HG03378 (cell line): ENCODE measurements at regions not wholly inside any gene's neighbourhood (a gene's known extent, or its start where the extent isn't known, plus 50 kb on each side); places are given as distances from the start of the nearest gene placed in this dataset.
"Not testable (repeated sequence)": the region's sequence is repeated elsewhere in the genome, so short reads cannot be mapped to it uniquely, and the experiment has no call there.

Experiments used
- ATAC-seq: cut with Tn5 transposase; IDR thresholded peaks from one replicate; pipeline ENCODE4 v1.9.1; 2021; ENCODE audit warnings: mild to moderate bottlenecking, moderate library complexity; ENCODE audit not compliant: unreplicated experiment

DNA sequence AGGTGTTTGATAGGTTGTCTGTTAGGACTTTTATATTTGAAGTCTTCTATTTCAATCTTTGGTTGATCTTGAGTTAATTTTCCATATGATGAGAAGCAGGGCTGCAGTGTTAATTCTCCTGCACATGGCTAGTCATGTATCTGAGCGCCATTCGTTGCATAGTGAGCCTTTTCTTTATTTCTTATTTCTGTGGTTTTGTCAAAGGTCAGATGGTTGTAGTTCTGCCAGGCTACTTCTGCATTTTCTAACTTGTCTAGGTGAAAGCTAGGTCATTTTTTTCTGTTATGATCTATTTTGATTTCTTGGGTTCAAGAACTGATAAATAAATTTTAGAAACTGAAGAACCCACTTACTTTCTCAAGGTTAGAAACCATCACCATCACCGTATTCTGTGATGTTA lies 56.7 kb downstream of the CCDC74A start:
- peak; percentile 32 for ATAC-seq

DNA sequence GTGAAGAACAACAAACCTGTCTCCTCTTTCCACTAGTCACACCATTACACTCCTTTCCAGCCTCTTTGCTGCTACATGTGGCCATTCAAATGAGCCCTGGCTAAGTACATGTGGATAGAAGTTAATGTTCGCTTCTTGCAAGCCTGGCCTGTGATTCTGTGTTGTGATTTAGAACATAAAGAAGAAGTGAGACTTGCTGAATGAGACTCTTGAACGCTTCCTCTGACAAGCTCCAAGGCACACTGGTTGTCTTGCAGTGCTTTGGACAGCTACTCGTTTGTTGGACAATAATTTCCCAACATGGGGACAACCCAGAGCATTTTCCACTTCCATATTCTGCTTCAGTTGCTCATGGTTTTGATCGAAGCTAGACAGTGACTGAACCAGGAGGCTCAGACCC lies 57.3 kb downstream of the CCDC74A start:
- ATAC-seq = peak; percentile 55

DNA sequence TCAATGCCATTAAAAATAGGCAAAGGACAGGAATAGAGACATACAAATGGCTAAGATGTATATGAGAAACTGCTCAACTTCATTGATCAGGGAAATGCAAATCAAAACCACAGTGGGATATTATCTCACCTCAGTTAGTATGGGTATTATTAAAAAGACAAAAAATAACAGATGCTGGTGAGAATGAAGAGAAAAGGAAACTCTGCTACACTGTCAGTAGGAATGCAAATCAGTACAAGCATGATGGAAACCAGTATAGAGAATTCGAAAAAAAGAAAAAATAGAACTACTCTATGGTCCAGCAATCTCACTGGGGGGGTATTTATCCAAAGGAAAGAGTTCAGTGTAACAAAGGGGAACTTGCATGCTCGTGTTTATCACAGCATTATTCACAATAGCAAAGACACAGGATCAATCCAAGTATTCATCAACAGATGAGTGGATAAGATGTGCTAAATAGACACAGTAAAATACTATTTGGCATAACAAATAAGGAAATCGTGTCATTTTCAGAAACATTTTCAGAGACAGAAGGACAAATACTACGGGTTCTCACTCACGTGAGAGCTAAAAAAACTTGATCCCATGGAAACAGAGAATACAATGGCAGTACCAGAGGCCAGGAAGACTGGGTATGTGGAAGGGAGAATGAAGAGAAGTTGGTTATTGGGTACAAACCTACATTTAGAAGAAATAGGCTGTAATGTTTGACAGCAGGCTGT lies 60.6 kb downstream of the CCDC74A start:
- peak; percentile 72 for ATAC-seq

DNA sequence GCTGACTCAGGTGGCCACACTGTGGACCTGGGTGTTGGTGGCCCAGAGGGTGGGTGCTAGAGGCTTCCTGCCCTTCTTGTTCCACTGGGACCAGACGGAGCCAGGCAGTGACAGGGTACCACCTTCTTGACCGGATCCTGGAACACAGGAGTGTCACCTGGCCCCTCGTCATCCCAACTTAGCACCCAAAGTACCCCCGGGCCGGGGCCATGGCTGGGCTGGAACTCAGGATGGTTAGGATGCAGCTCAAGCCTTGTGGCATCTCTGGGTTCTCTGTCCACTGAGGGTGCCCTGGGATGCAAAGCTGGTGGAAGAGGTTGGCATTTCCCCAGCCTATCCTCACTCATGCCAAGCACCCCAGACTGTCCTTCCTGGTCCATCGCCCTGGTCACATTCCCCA lies 61.4 kb downstream of the CCDC74A start:
- not testable (repeated sequence) for ATAC-seq

DNA sequence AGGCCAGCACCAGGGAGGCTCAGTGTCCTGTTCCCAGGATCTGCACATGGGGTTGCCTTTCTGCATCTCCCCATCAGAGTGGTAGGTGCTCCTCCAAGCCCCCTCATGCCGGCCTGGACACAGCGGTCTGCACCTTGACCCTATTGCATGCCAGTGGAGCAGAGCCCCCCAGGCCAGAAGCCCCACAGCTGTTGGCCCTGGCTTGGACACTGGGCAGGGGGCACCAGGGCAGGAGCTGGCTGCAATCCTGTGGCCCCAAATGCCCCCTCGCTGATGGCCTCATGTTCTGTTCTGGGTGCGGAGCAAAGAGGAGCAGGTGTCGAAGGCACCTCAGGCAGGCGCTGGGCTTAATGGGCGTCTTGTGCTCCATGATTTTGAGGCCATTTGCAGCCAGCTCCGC lies 62.7 kb downstream of the CCDC74A start:
- no peak for ATAC-seq

DNA sequence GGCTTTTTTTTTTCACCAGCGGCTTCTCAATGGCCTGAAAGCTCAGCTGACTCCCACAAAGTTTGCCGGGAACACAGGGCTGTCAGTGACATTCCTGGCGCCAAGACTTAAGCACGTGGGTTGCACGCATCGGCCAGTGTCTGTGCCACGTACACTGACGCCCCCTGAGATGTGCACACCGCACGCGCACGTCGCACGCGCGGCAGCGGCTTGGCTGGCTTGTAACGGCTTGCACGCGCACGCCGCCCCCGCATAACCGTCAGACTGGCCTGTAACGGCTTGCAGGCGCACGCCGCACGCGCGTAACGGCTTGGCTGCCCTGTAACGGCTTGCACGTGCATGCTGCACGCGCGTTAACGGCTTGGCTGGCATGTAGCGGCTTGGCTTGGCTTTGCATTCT lies 63.2 kb downstream of the CCDC74A start:
- no peak for ATAC-seq

DNA sequence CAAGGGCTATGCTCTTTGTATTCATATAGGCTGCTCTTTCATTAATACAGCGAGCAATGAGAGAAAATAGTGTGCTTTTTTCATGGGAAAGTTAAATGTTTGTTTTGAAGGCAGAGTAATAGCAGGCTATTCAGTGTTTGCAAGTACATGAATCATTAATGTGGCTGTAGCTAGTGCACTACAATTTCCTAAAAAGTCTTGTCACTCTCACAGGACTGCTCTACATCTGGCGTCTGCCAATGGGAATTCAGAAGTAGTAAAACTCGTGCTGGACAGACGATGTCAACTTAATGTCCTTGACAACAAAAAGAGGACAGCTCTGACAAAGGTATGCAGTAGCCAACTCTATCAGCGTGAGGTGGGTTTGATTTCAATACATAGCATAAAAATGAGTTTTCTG lies 68.9 kb downstream of the CCDC74A start:
- ATAC-seq = not testable (repeated sequence)

DNA sequence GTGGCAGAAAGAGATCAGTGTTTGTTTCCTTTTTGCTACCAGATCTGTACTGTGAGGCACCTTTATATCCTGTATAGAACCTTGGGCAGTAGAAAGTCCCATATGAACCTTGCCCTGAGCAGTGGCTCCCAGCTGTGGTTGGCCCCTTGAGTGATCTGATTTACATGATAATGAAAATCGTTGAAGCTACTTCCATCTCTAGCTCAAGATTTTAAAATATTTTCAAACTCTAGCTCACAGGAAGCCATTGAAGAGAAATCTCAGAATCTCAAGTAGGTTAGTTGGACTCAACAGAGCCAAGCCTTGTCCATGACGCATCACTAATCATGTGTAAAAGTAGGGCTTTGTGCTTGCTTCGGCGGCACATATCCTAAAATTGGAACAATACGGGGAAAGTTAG lies 74.8 kb downstream of the CCDC74A start:
- not testable (repeated sequence) for ATAC-seq

DNA sequence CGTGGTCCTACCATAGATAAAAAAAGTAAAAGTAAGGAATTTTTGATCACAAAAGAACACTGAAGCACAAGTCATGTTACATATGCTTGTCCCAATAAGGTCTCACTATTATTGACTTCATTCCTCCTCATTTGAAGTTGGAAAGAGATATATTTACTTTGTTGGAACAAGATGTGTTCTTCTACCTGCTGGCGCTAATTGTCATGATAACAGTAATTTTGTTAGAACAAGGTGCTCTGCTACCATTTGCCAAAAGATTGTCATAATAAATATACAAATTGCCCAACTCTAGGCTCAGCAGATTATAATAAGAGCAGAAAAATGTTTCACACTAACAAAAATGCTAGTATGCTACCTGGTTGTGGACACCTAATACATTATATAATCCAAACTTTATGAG lies 77.0 kb downstream of the CCDC74A start:
- ATAC-seq = not testable (repeated sequence)

DNA sequence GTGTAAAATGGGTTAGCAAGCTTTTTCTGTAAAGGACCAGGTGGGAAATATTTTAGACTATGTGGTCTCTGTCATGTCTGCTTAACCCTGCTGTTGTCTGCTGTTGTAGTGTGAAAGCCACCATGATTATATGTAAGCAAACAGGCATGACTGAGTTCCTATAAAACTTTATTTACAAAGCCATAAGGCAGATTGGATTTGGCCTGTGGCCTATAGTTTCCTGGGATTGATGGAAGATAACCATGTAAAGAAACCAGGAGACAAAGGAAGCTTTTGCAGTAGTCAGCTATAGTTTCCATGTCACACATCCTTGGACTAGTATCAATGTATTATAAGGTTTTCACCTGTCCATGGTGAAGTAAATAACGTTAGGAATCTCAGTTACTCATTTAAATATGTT lies 78.7 kb downstream of the CCDC74A start:
- ATAC-seq = not testable (repeated sequence)

DNA sequence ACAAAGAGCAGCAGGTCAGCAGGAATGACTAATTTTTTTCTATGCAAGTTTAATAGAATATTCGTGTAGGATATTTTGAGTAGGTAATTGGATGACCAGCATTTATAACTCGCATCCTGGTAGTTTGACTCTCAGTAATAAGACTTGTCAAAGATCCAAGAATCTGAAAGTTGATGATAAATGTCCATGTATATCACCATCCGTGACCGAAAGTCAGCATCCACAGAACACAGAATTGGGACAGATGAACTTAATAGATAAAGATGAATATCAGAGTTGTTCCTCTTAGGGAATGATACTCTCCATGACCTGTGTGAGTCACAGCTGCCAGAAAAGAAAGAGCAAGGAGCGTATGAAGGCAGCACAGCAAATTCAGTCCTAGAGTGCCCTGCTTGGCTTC lies 79.4 kb downstream of the CCDC74A start:
- not testable (repeated sequence) for ATAC-seq

DNA sequence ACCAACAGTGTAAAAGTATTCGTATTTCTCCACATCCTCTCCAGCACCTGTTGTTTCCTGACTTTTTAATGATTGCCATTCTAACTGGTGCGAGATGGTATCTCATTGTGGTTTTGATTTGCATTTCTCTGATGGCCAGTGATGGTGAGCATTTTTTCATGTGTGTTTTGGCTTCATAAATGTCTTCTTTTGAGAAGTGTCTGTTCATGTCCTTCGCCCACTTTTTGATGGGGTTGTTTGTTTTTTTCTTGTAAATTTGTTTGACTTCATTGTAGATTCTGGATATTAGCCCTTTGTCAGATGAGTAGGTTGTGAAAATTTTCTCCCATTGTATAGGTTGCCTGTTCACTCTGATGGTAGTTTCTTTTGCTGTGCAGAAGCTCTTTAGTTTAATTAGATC lies 86.9 kb downstream of the CCDC74A start:
- ATAC-seq = not testable (repeated sequence)

DNA sequence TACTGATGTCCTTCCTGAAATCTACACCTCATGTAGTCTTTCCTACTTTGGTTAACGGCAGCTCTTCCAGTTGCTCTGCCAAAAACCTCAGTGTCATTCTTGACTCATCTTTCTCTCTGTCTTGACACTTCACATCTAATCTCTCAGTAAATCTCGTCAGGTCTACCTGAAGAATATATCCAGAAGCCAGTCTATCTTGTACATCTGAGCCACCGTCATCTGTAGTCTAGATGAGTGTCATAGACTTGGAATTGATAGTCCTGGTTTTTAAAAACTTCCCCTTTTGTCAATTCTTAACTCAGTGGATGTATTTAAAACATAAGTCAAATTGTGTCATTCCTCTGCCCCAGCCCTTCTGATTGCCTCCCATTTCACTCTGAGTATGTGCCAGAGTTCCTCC lies 90.6 kb downstream of the CCDC74A start:
- ATAC-seq = not testable (repeated sequence)

DNA sequence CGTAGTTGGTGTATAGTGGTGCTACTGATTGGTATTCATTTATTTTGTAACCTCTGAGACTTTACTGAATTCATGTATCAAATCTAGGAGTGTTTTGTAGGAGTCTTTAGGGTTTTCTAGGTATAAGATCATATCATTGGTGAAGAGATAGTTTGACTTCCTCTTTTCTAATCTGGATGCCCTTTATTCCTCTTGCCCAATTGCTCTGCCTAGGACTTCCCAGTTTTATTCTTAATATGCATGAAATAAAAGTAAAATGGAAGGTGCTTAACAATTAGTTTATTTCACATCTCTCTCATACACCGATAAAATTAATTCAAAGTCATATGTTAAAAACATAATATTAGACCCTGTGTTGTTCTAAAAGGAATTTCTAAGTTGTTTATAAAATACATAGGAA lies 95.2 kb downstream of the CCDC74A start:
- not testable (repeated sequence) for ATAC-seq

DNA sequence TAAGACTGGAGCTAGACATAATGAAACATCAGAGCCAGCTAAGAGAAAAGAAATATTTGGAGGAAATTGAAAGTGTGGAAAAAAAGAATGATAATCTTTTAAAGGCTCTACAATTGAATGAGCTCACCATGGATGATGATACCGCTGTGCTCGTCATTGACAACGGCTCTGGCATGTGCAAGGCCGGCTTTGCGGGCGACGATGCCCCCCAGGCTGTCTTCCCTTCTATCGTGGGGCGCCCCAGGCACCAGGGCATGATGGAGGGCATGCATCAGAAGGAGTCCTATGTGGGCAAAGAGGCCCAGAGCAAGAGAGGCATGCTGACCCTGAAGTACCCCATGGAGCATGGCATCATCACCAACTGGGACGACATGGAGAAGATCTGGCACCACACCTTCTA lies 98.3 kb downstream of the CCDC74A start:
- not testable (repeated sequence) for ATAC-seq

DNA sequence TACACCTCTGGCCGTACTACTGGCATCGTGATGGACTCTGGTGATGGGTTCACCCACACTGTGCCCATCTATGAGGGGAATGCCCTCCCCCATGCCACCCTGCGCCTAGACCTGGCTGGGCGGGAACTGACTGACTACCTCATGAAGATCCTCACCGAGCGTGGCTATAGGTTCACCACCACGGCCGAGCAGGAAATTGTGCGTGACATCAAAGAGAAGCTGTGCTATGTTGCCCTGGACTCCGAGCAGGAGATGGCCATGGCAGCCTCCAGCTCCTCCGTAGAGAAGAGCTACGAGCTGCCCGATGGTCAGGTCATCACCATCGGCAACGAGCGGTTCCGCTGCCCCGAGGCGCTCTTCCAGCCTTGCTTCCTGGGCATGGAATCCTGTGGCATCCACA lies 98.9 kb downstream of the CCDC74A start:
- ATAC-seq = not testable (repeated sequence)

DNA sequence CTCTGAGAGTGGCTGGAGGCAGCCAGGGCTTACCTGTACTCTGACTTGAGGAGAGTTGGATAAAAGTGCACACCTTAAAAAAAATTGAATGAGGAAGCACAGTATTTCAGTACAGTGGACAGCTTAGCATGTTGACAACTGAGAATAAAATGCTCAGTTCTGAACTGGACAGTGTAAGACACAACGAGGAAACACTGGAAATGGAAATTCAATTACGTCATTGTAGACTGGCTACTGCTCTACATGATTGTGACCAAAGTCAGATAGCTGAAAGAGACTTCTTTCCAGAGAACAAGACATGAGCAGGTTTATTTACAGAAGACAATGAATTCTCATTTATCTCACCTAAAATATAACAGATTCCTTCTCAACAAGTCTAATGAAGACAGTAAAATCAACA lies 100.1 kb downstream of the CCDC74A start:
- not testable (repeated sequence) for ATAC-seq

DNA sequence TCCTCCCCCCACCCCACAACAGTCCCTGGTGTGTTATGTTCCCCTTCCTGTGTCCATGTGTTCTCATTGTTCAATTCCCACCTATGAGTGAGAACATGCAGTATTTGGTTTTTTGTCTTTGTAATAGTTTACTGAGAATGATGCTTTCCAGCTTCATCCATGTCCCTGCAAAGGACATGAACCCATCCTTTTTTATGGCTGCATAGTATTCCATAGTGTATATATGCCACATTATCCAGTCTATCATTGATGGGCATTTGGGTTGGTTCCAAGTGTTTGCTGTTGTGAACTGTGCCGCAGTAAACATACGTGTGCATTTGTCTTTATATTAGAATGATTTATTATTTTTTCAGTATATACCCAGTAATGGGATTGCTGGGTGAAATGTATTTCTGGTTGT lies 104.0 kb downstream of the CCDC74A start:
- not testable (repeated sequence) for ATAC-seq

DNA sequence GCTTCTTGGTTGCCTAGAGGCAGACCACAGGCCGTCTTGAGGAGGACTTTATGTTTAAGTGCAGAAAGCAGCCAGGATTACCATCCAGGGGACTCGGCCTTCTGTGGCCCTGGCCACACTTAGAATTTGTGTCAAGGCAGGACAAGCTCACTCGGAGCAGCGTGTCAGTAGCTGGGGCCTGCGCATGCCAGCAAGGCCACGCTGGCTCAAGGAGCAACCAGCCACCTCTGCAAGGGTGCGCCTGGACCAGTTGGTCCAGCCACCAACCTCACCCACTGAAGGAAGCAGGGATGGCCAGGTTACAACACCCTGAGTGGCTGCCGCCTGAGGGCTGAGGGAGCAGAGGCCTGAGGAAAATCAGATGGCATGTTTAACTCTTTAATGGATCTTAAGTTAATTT lies 105.7 kb downstream of the CCDC74A start:
- ATAC-seq = not testable (repeated sequence)

DNA sequence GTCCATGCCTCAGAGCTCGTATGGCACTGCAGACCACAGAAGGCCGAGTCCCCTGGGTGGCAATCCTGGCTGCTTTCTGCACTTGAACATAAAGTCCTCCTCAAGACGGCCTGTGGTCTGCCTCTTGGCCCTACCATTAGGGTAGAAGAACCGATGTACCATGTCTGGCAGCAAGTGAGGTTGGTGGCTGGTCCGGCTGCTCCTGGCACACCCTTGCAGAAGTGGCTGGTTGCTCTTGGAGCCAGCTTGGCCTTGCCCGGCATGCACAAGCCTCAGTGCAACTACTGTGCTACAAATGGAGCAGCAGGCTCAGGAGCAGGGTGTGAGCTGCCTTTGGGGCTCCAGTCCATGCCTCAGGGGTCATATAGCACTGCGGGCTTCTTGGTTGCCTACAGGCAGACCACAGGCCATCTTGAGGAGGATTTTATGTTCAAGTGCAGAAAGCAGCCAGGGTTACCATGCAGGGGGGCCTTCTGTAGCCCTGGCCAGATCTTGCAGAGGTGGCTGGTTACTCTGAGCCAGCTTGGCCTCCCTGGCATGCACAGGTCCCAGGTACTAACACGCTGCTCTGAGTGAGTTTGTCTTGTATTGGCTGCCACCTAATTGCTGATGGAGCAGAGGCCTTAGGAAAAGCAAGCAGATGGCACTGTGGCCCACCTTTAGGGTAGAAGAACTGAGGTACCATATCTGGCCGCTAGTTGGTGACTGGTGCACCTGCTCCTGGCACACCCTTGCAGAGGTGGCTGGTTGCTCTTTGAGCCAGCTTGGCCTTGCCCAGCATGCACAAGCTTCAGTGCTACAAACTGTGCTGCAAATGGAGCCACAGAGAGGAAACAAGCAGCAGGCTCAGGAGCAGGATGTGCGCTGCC lies 106.4 kb downstream of the CCDC74A start:
- ATAC-seq = not testable (repeated sequence)

DNA sequence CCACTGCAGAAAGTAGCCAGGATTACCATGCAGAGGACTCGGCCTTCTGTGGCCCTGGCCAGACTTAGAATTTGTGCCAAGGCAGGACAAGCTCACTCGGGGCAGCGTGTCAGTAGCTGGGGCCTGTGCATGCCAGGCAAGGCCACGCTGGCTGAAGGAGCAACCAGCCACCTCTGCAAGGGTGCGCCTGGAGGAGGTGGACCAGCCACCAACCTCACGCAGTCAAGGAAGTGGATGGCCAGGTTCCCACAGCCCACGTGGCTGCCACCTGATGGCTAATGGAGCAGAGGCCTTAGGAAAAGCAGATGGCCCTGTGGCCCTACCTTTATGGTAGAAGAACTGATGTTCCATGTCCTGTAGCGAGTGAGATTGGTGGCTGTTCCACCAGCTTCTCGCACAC lies 107.9 kb downstream of the CCDC74A start:
- ATAC-seq = no peak

DNA sequence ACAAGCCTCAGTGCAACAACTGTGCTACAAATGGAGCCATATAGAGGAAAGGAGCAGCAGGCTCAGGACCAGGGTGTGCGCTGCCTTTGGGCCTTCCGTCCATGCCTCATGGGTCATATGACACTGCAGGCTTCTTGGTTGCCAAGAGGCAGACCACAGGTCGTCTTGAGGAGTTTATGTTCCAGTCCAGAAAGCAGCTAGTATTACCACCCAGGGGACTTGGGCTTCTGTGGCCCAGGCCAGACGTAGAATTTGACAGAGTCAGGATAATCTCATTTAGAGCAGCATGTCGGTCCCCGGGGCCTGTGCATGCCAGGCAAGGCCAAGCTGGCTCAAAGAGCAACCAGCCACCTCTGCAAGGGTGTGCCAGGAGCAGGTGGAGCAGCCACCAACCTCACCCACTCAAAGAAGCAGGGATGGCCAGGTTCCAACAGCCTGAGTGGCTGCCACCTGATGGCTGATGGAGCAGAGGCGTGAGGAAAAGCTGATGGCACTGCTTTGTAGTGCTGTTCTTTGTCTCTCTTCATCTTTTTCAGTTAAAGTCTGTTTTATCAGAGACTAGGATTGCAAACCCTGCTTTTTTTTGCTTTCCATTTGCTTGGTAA lies 109.1 kb downstream of the CCDC74A start:
- ATAC-seq = not testable (repeated sequence)
